ENCODE measurements at regions not wholly inside any gene's neighbourhood (a gene's known extent, or its start where the extent isn't known, plus 50 kb on each side); places are given as distances from the start of the nearest gene placed in this dataset.
"Not testable (repeated sequence)": the region's sequence is repeated elsewhere in the genome, so short reads cannot be mapped to it uniquely, and the experiment has no call there.

DNA sequence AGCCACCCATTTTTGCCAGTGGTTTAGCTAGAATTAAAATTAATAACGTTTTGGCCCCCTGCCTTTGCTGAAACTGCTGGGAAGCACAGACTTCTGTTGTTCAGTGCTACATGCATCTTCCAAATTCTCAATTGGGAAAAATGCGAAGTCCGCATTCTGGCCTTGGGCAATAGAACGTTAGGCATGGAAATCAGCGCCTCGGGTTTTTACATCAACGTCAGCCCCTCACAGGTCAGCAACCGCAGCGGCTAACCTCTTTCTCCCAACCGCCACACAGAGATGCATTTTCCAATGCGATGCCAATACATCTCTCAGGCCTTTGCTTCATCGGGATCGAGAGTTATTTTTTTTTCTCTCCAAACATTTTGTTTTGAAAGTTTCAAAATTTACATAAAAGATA, 339.1 kb downstream of the DCHS2 start:
- H3K27me3 Mint-ChIP-seq (ENCODE audit: insufficient read depth, unreplicated experiment): no peaks in the 10 kb centered on the region
- TF ChIP-seq, protein P1, sequence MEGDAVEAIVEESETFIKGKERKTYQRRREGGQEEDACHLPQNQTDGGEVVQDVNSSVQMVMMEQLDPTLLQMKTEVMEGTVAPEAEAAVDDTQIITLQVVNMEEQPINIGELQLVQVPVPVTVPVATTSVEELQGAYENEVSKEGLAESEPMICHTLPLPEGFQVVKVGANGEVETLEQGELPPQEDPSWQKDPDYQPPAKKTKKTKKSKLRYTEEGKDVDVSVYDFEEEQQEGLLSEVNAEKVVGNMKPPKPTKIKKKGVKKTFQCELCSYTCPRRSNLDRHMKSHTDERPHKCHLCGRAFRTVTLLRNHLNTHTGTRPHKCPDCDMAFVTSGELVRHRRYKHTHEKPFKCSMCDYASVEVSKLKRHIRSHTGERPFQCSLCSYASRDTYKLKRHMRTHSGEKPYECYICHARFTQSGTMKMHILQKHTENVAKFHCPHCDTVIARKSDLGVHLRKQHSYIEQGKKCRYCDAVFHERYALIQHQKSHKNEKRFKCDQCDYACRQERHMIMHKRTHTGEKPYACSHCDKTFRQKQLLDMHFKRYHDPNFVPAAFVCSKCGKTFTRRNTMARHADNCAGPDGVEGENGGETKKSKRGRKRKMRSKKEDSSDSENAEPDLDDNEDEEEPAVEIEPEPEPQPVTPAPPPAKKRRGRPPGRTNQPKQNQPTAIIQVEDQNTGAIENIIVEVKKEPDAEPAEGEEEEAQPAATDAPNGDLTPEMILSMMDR (IDR thresholded peaks at IDR 0.05; ENCODE audit: unreplicated experiment): no peak
- no peaks in the 10 kb centered on the region for H3K36me3 Mint-ChIP-seq (ENCODE audit: insufficient read depth, unreplicated experiment)
- H3K9me3 Mint-ChIP-seq (ENCODE audit: unreplicated experiment): no peaks in the 10 kb centered on the region
- ChIA-PET POLR2A (interaction anchor here (1.1 kb wide), 1 partner anchor 13 kb away, joined by 3 read pairs; no protein-coding TSS in a partner anchor), CTCF (interaction anchor here (0.6 kb wide), 1 partner anchor 81 kb away, joined by 3 read pairs; no protein-coding TSS in a partner anchor)
- no peak for DNase-seq (ENCODE audit: unreplicated experiment)
- H3K27ac Mint-ChIP-seq (ENCODE audit: low read depth, unreplicated experiment): no peak overlapping the region
- intact Hi-C loops (cut with micrococcal nuclease): no loop called here
- no peak overlapping the region for H3K4me3 Mint-ChIP-seq (ENCODE audit: unreplicated experiment)
- no TSS peak for BruUV-seq (replicated peaks)
- no peaks in the 10 kb centered on the region for H3K4me1 Mint-ChIP-seq (ENCODE audit: insufficient read depth, unreplicated experiment)

DNA sequence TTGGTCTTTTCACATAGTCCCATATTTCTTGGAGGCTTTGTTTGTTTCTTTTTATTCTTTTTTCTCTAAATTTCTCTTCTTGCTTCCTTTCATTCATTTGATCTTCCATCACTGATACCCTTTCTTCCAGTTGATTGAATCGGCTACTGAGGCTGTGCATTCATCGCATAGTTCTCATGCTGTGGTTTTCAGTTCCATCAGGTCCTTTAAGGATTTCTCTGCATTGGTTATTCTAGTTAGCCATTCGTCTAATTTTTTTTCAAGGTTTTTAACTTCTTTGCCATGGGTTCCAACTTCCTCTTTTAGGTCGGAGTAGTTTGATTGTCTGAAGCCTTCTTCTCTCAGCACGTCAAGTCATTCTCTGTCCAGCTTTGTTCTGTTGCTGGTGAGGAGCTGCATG, 342.4 kb downstream of the DCHS2 start:
- intact Hi-C loops (cut with micrococcal nuclease); H3K27me3 Mint-ChIP-seq (ENCODE audit: insufficient read depth, unreplicated experiment); CTCF ChIA-PET; BruUV-seq (replicated peaks); H3K4me1 Mint-ChIP-seq (ENCODE audit: insufficient read depth, unreplicated experiment); H3K27ac Mint-ChIP-seq (ENCODE audit: low read depth, unreplicated experiment); POLR2A ChIA-PET; H3K4me3 Mint-ChIP-seq (ENCODE audit: unreplicated experiment); H3K36me3 Mint-ChIP-seq (ENCODE audit: insufficient read depth, unreplicated experiment); DNase-seq (ENCODE audit: unreplicated experiment); H3K9me3 Mint-ChIP-seq (ENCODE audit: unreplicated experiment): not testable (repeated sequence)

DNA sequence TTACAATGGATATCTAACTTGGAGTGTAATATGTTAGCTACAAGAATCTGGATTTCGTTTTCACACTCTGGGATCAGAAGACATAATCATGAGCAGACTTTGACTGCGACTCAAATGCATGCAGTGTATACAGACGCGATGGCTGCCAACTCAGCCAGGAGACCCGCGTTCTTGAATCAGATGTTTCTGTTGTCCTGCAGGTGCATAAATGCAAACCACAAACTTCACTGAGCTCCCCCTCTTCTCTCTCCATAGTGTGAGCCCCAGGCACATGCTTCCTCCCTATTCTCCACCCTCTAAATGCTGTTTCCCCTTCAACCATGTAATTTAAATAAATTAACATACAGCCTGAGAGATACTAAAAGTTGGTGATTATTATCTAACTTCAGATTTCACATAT, 347.9 kb downstream of the DCHS2 start:
- intact Hi-C loops (cut with micrococcal nuclease): no loop called here
- ChIA-PET CTCF (no interaction called here), POLR2A (no interaction called here)
- H3K4me3 Mint-ChIP-seq (ENCODE audit: unreplicated experiment): no peak overlapping the region
- no peaks in the 10 kb centered on the region for H3K36me3 Mint-ChIP-seq (ENCODE audit: insufficient read depth, unreplicated experiment)
- H3K9me3 Mint-ChIP-seq (ENCODE audit: unreplicated experiment): no peaks in the 10 kb centered on the region
- H3K4me1 Mint-ChIP-seq (ENCODE audit: insufficient read depth, unreplicated experiment): no peaks in the 10 kb centered on the region
- H3K27me3 Mint-ChIP-seq (ENCODE audit: insufficient read depth, unreplicated experiment): no peaks in the 10 kb centered on the region
- BruUV-seq (replicated peaks): no TSS peak
- DNase-seq (ENCODE audit: unreplicated experiment): no peak
- H3K27ac Mint-ChIP-seq (ENCODE audit: low read depth, unreplicated experiment): no peak overlapping the region
- TF ChIP-seq, protein P1 (IDR thresholded peaks at IDR 0.05; ENCODE audit: unreplicated experiment): no peak

DNA sequence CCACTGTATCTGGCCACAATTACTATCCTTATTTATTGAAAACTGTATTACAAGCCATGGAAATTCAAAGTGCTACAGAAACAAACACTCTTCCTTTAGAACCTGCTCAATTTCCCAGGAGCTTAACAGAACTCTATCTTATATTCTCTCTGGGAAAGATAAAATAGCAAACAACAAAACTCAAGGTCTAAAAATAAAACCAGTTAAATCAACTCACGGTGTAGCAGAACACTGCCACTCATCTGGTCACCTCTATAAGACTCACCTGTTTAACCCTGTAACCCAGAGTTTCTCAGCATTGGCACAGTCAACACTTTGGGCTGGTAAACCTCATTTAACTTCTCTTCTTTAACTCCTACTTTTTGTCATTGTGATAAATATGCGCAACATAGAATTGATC, 348.9 kb downstream of the DCHS2 start:
- intact Hi-C loops (cut with micrococcal nuclease): no loop called here
- TF ChIP-seq, protein P1 (IDR thresholded peaks at IDR 0.05; ENCODE audit: unreplicated experiment): no peak
- CTCF ChIA-PET: interaction anchor here (0.6 to 0.7 kb wide), 2 partner anchors 60 to 139 kb away, joined by 3 read pairs; no protein-coding TSS in a partner anchor
- H3K36me3 Mint-ChIP-seq (ENCODE audit: insufficient read depth, unreplicated experiment): no peaks in the 10 kb centered on the region
- H3K4me3 Mint-ChIP-seq (ENCODE audit: unreplicated experiment): no peak overlapping the region
- BruUV-seq (replicated peaks): no TSS peak
- H3K4me1 Mint-ChIP-seq (ENCODE audit: insufficient read depth, unreplicated experiment): no peaks in the 10 kb centered on the region
- H3K27me3 Mint-ChIP-seq (ENCODE audit: insufficient read depth, unreplicated experiment): no peaks in the 10 kb centered on the region
- H3K27ac Mint-ChIP-seq (ENCODE audit: low read depth, unreplicated experiment): no peak overlapping the region
- DNase-seq (ENCODE audit: unreplicated experiment): no peak
- H3K9me3 Mint-ChIP-seq (ENCODE audit: unreplicated experiment): no peaks in the 10 kb centered on the region
- POLR2A ChIA-PET: no interaction called here

DNA sequence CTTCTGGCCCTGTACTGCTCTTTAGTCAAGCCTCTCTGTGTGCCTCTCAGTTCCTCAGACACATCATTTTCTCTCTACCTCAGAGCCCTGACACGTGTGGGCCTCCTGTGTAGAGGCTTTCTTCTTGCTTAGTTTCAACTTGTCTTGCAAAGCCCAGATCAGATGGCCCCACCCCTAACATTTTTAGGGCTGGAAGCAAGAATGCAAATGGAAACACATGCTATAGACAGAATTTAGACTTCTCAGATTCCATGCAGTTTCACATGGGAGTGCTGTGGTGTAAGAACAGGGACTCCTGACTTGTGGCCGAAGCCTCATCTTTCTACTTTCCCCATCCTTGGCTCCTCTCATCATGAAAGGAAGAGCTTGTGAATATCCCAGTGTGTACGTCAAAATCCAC, 350.7 kb downstream of the DCHS2 start:
- intact Hi-C loops (cut with micrococcal nuclease): no loop called here
- CTCF ChIA-PET: no interaction called here
- no peaks in the 10 kb centered on the region for H3K4me1 Mint-ChIP-seq (ENCODE audit: insufficient read depth, unreplicated experiment)
- H3K27me3 Mint-ChIP-seq (ENCODE audit: insufficient read depth, unreplicated experiment): no peaks in the 10 kb centered on the region
- BruUV-seq (replicated peaks): no TSS peak
- no peak overlapping the region for H3K4me3 Mint-ChIP-seq (ENCODE audit: unreplicated experiment)
- H3K36me3 Mint-ChIP-seq (ENCODE audit: insufficient read depth, unreplicated experiment): no peaks in the 10 kb centered on the region
- POLR2A ChIA-PET: interaction anchor here (0.7 kb wide), 1 partner anchor 8 kb away, joined by 4 read pairs; no protein-coding TSS in a partner anchor
- no peak overlapping the region for H3K27ac Mint-ChIP-seq (ENCODE audit: low read depth, unreplicated experiment)
- DNase-seq (ENCODE audit: unreplicated experiment): no peak
- TF ChIP-seq, protein P1 (IDR thresholded peaks at IDR 0.05; ENCODE audit: unreplicated experiment): no peak
- no peaks in the 10 kb centered on the region for H3K9me3 Mint-ChIP-seq (ENCODE audit: unreplicated experiment)
